ENCODE measurements at regions not wholly inside any gene's neighbourhood (a gene's known extent, or its start where the extent isn't known, plus 50 kb on each side); places are given as distances from the start of the nearest gene placed in this dataset.
"Not testable (repeated sequence)": the region's sequence is repeated elsewhere in the genome, so short reads cannot be mapped to it uniquely, and the experiment has no call there.

- DNase-seq (ENCODE audit: low spot score): no peak
These were observed 153.6 kb downstream of the SHANK2 start for GRCh38 chr11:71098776-71099175.

GRCh38 chr11:71097506-71098240 lies 154.7 kb downstream of the SHANK2 start:
- DNase-seq (ENCODE audit: low spot score): no peak

GRCh38 chr11:71096751-71097388 lies 155.5 kb downstream of the SHANK2 start:
- no peak for DNase-seq (ENCODE audit: low spot score)

GRCh38 chr11:71095294-71095850 lies 157.0 kb downstream of the SHANK2 start:
- DNase-seq (ENCODE audit: low spot score): no peak

GRCh38 chr11:71094296-71095077 lies 157.9 kb downstream of the SHANK2 start:
- DNase-seq (ENCODE audit: low spot score): no peak

GRCh38 chr11:71093783-71094182 lies 158.6 kb downstream of the SHANK2 start:
- DNase-seq (ENCODE audit: low spot score): no peak

- DNase-seq (ENCODE audit: low spot score): no peak
These were observed 160.7 kb downstream of the SHANK2 start for GRCh38 chr11:71091506-71092265.

GRCh38 chr11:71089571-71089970 lies 162.8 kb downstream of the SHANK2 start:
- no peak for DNase-seq (ENCODE audit: low spot score)

- not testable (repeated sequence) for DNase-seq (ENCODE audit: low spot score)
These were observed 163.8 kb downstream of the SHANK2 start for GRCh38 chr11:71088314-71089215.

GRCh38 chr11:71086687-71087258 lies 165.6 kb downstream of the SHANK2 start:
- peak; percentile 35 for DNase-seq (ENCODE audit: low spot score)

- no peak for DNase-seq (ENCODE audit: low spot score)
These were observed 167.9 kb downstream of the SHANK2 start for GRCh38 chr11:71084306-71085012.

GRCh38 chr11:71083105-71083504 lies 169.3 kb downstream of the SHANK2 start:
- DNase-seq (ENCODE audit: low spot score): no peak

GRCh38 chr11:71082454-71082853 lies 169.9 kb downstream of the SHANK2 start:
- no peak for DNase-seq (ENCODE audit: low spot score)

- DNase-seq (ENCODE audit: low spot score): no peak
These were observed 170.6 kb downstream of the SHANK2 start for GRCh38 chr11:71081704-71082230.

GRCh38 chr11:71080239-71081097 lies 171.9 kb downstream of the SHANK2 start:
- DNase-seq (ENCODE audit: low spot score): peak; percentile 53

- DNase-seq (ENCODE audit: low spot score): no peak
These were observed 172.6 kb downstream of the SHANK2 start for GRCh38 chr11:71079795-71080194.

- DNase-seq (ENCODE audit: low spot score): no peak
These were observed 173.9 kb downstream of the SHANK2 start for GRCh38 chr11:71078482-71078881.
